OCI-LY3 (cell line): ENCODE measurements at regions not wholly inside any gene's neighbourhood (a gene's known extent, or its start where the extent isn't known, plus 50 kb on each side); places are given as distances from the start of the nearest gene placed in this dataset.

Experiments
- EZH2phosphoT487 ChIP-seq: fragments of 200-600 bp; shearing (Covaris generic); IDR thresholded peaks from 2 replicates; pipeline ENCODE4 v1.6.1; 2018; ENCODE audit warnings: antibody characterized with exemption, mixed run types, low read depth
- TF ChIP-seq, protein P1 (sequence below): fragments of 200-600, 300-600 bp; sonication (generic); IDR thresholded peaks from 2 replicates; pipeline ENCODE4 v1.5.1; 2014; ENCODE audit warnings: antibody characterized with exemption, low read length, low read depth

DNA sequence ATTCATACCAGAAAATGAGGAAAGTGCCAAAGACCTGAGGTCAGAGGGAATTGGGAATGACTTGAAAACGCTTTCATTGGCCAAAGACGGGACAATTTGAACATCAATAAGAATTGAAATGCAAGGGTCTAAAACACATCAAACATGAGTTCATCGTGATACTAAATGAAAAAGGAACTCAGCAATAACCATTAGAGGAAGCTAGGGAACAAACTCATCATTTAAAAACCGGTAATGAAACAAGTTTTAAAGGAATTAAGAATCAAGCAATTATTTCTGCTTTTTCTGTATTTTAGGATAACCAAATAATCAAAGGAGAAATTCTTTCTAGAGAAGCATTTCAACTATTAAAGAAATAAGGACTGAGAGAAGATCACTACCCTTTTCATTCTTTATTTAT, 303.1 kb downstream of the ARHGAP12 start:
- TF ChIP-seq, protein P1, sequence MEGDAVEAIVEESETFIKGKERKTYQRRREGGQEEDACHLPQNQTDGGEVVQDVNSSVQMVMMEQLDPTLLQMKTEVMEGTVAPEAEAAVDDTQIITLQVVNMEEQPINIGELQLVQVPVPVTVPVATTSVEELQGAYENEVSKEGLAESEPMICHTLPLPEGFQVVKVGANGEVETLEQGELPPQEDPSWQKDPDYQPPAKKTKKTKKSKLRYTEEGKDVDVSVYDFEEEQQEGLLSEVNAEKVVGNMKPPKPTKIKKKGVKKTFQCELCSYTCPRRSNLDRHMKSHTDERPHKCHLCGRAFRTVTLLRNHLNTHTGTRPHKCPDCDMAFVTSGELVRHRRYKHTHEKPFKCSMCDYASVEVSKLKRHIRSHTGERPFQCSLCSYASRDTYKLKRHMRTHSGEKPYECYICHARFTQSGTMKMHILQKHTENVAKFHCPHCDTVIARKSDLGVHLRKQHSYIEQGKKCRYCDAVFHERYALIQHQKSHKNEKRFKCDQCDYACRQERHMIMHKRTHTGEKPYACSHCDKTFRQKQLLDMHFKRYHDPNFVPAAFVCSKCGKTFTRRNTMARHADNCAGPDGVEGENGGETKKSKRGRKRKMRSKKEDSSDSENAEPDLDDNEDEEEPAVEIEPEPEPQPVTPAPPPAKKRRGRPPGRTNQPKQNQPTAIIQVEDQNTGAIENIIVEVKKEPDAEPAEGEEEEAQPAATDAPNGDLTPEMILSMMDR: no peak
- TF ChIP-seq EZH2phosphoT487: no peak
